SW480 (cell line): ENCODE measurements at regions not wholly inside any gene's neighbourhood (a gene's known extent, or its start where the extent isn't known, plus 50 kb on each side); places are given as distances from the start of the nearest gene placed in this dataset.

Experiments used
- DNase-seq: peaks from one replicate; pipeline ENCODE4 v3.0.0-alpha.2; 2016; ENCODE audit warnings: low spot score

GRCh38 chr16:72271699-72272240, 99.8 kb upstream of the PMFBP1 start:
- no peak for DNase-seq

DNA sequence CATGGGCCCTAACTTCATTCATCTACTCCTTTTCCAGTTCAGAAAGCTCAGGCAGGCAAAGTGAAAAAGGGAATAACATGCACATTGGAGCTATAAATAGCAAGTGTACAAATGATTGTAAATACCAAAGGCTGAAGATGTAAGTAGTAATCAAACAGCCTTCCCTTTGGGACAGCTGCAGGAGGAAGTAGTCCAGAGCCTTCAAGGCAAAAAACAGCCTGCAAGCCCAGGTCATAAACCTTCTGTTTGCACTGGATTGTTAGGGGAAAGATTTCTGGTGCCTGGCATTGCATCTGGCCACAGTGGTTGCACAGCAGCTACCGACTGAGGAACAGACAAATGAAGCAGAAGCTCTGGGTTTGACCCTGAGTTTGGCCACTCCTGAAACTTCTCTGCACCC, 98.6 kb upstream of the PMFBP1 start:
- DNase-seq, result no peak

- no peak for DNase-seq
Observed at GRCh38 chr16:72266836-72267235, 94.9 kb upstream of the PMFBP1 start.

- DNase-seq, result no peak
Observed at GRCh38 chr16:72264771-72265170, 92.8 kb upstream of the PMFBP1 start.

DNA sequence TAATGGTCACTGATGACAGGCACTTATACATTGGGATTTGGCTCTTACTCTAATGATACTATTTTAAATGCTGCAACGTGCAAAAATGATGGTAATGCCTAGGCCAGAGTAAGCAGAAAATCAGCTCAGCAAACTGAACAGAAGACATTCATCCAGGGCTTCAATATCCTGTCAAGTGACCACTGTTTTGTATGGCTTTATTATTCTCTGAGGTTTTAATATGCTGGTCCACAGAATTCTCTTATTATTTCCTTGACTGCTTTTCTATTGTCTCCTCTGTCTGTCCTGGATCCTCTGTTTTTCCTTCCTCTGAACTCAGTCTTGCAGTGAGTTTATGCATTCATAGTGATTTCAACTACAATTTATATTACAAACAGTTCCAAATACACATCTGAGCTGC, 90.8 kb upstream of the PMFBP1 start:
- DNase-seq, result no peak

GRCh38 chr16:72261127-72261526, 89.2 kb upstream of the PMFBP1 start:
- DNase-seq, result no peak

GRCh38 chr16:72256398-72257066, 84.6 kb upstream of the PMFBP1 start:
- DNase-seq, result no peak

DNA sequence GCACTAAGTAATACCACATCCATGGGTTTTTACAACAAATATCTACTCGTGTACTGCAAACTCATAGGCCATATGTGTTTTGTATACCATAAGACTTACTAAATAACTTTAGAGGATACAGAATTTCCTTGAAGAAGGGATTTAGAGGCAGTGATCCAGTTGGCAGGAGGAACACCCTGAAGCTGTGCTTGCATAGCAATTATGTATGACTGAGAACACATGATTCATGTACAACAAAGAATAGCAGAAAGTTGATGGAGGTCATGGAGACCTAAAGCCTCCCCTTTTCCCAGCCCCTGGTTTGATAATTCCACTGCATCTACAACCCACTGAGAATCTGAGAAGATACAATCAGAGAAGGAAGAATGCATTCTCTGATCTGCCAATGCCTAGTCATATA, 83.8 kb upstream of the PMFBP1 start:
- DNase-seq, result no peak

GRCh38 chr16:72247821-72248253, 75.9 kb upstream of the PMFBP1 start:
- no peak for DNase-seq

DNA sequence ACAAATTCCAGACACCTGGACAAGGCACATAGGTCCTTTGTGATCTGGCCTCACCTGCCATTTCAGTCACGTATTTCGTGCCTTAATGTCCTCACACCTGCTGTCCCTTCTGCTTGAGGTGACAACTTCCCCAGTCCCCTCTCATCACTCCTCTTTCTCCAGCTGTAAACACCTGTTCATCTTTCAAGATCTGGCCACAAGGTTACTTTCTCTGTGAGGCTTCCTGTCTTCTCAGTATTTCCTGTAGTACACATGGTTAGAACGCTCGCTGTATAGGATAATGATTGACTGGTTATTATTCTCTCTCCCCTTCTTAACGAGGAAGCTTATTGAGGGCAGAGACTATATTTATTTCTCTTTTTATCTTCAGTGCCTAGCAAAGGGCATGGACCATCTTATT, 74.5 kb upstream of the PMFBP1 start:
- DNase-seq, result no peak

- no peak for DNase-seq
Observed at GRCh38 chr16:72244853-72245252, 72.9 kb upstream of the PMFBP1 start.

- no peak for DNase-seq
Observed at GRCh38 chr16:72243621-72244020, 71.7 kb upstream of the PMFBP1 start.

GRCh38 chr16:72242757-72243156, 70.8 kb upstream of the PMFBP1 start:
- no peak for DNase-seq

DNA sequence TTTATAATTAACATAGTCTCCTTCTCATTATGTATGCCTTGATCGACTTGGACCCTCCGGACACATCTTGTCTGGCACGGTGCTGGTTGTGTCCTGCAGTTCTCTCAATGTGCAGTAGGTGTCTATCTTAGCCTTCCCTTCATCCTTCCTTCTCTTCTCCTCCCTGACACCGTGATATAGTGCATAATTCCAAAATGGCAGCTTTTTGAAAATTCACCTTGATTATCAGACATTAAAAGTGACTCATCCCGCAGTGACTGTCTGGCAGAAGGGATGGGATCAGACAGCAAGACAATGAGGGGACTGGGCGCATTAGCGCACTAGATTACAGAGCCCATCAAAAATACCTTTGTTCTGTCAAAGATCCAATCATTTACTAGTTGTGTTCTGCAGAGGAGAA, 70.0 kb upstream of the PMFBP1 start:
- DNase-seq, result peak; percentile 48

- no peak for DNase-seq
Observed at GRCh38 chr16:72241008-72241407, 69.1 kb upstream of the PMFBP1 start.

DNA sequence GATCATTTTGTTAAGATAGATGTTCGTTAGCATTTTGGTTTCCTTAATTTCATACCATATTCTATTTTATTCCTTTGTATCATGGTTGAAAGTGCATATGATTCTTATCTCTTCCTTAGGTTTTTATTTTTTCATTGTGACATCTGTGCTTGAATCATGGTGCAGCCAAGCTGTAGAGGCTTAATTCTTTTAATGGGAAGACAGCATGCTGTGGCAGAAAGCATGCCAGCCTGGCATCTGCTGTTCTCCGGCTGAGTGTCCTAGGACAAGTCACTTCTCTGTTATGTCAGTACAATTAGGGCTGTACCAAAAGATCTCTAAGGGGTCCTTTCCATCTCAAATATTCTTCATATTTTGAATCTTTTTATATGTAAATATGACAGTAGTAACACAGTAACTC, 68.5 kb upstream of the PMFBP1 start:
- DNase-seq, result no peak

GRCh38 chr16:72236866-72237265, 64.9 kb upstream of the PMFBP1 start:
- no peak for DNase-seq

DNA sequence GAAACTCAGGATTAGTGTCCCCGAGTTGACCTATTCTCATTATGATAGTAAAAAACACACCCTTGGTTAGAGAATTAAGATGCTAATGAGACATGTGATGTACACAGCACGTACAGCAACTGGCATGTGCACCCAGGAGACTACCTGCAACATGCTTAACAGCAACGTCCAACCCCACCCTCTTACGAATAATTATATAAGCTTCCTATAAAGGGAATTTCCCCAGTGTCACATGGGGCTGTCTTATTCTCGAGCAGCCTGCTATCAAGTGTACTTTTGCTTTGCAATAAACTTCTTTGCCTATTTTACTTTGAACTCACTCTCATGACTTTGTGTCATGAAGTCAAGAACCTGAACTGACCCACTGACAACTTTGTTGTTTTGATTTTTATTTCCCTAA, 62.4 kb upstream of the PMFBP1 start:
- DNase-seq, result no peak

DNA sequence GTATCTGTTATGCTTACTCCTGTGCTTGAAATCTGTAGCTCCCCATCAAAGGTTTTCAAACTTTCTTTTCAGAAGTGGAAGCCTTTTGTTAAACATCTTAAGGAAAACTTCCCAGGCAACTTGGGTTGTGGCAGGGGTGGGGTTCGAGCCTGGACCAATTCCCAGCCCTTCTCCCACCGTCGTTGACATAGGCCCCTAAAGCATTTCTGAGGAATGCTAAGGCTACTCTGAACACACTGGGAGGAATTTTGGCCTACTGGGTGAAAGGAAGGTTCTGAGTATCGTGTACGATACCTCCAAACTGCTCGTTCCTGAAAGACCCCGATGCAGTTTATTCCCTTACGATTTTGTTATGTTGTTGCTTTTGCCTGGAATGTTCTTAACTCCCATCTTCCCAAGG, 56.1 kb upstream of the PMFBP1 start:
- no peak for DNase-seq

- no peak for DNase-seq
Observed at GRCh38 chr16:72226136-72226535, 54.2 kb upstream of the PMFBP1 start.

DNA sequence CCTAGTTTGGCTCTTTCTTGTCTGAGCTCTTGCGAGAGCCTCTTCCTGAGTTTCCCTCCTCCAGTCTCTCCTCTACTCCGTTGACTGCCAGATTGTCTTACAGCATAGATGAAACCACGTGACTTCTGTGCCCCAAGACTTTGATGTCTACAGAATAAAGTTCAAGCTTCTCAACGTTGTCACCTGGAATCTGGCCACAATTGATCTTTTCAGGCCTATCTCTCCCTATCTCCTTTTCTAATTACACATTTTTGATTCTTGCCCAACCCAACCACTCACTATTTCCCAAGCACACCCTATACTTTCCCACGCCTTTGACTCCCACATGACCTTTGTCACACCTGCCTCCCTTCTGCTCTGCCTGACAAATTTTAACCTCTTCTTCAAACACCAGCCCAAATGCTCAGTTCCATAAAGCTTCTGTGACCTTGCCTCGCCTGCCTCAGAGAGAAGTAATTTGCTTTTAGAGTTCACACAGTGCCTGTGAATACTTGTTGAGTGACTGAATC, 52.4 kb upstream of the PMFBP1 start:
- no peak for DNase-seq

GRCh38 chr16:72222503-72222902, 50.5 kb upstream of the PMFBP1 start:
- DNase-seq, result no peak
